Memory B cell (primary cell): ENCODE measurements at regions not wholly inside any gene's neighbourhood (a gene's known extent, or its start where the extent isn't known, plus 50 kb on each side); places are given as distances from the start of the nearest gene placed in this dataset.

Experiments
- ATAC-seq: fragments of 150-1000 bp; cut with Tn5 transposase; 2 replicates; pipeline ENCODE4 v1.10.0; 2021; ENCODE audit warnings: low read depth, mild to moderate bottlenecking, moderate library complexity
- DNase-seq, 2 donors: peaks; one replicate each; pipeline ENCODE4 v3.0.0; 2022; ENCODE audit warnings: low spot score in 2 of 2
- H3K27ac Mint-ChIP-seq: one replicate; pipeline ENCODE4 v1.8.0; 2022; ENCODE audit warnings: mild to moderate bottlenecking, moderate library complexity, mixed read lengths
- H3K27me3 Mint-ChIP-seq: one replicate; pipeline ENCODE4 v1.8.0; 2022; ENCODE audit warnings: mixed read lengths
- H3K36me3 Mint-ChIP-seq: one replicate; pipeline ENCODE4 v1.8.0; 2022; ENCODE audit warnings: mild to moderate bottlenecking, mixed read lengths
- H3K4me1 Mint-ChIP-seq: one replicate; pipeline ENCODE4 v1.8.0; 2022; ENCODE audit warnings: mixed read lengths
- H3K4me3 Mint-ChIP-seq: one replicate; pipeline ENCODE4 v1.8.0; 2022; ENCODE audit warnings: mild to moderate bottlenecking, moderate library complexity, mixed read lengths
- H3K9me3 Mint-ChIP-seq: one replicate; pipeline ENCODE4 v1.8.0; 2022; ENCODE audit warnings: mixed read lengths

GRCh38 chr5:168153263-168153875 lies 138.1 kb upstream of the WWC1 start:
- DNase-seq (no peak), ATAC-seq (no peak)
- no peaks in the 10 kb centered on the region for H3K9me3 Mint-ChIP-seq
- H3K27me3 Mint-ChIP-seq = peaks cover 2% of the 10 kb centered on the region
- H3K36me3 Mint-ChIP-seq = no peaks in the 10 kb centered on the region
- no peak overlapping the region for H3K27ac Mint-ChIP-seq
- H3K4me3 Mint-ChIP-seq = no peak overlapping the region
- H3K4me1 Mint-ChIP-seq = no peaks in the 10 kb centered on the region

- no peaks in the 10 kb centered on the region for H3K9me3 Mint-ChIP-seq
- no peak overlapping the region for H3K27ac Mint-ChIP-seq
- DNase-seq (no peak), ATAC-seq (no peak)
- H3K4me3 Mint-ChIP-seq = no peak overlapping the region
- H3K4me1 Mint-ChIP-seq = no peaks in the 10 kb centered on the region
- no peaks in the 10 kb centered on the region for H3K36me3 Mint-ChIP-seq
- peaks cover 2% of the 10 kb centered on the region for H3K27me3 Mint-ChIP-seq
Measured at GRCh38 chr5:168153876-168154270, 137.6 kb upstream of the WWC1 start.

GRCh38 chr5:168155585-168155984 lies 135.9 kb upstream of the WWC1 start:
- H3K36me3 Mint-ChIP-seq = no peaks in the 10 kb centered on the region
- no peaks in the 10 kb centered on the region for H3K9me3 Mint-ChIP-seq
- no peak overlapping the region for H3K27ac Mint-ChIP-seq
- DNase-seq (no peak), ATAC-seq (no peak)
- peaks cover 2% of the 10 kb centered on the region for H3K27me3 Mint-ChIP-seq
- no peak overlapping the region for H3K4me3 Mint-ChIP-seq
- no peaks in the 10 kb centered on the region for H3K4me1 Mint-ChIP-seq

GRCh38 chr5:168156170-168156569 lies 135.3 kb upstream of the WWC1 start:
- Mint-ChIP-seq H3K27me3 (no peaks in the 10 kb centered on the region), H3K4me1 (no peaks in the 10 kb centered on the region), H3K27ac (no peak overlapping the region), H3K36me3 (no peaks in the 10 kb centered on the region), H3K9me3 (no peaks in the 10 kb centered on the region), H3K4me3 (no peak overlapping the region)
- ATAC-seq = no peak
- DNase-seq = no peak

- no peak for ATAC-seq
- no peaks in the 10 kb centered on the region for H3K4me1 Mint-ChIP-seq
- H3K27ac Mint-ChIP-seq = no peak overlapping the region
- no peak for DNase-seq
- H3K4me3 Mint-ChIP-seq = no peak overlapping the region
- H3K36me3 Mint-ChIP-seq = no peaks in the 10 kb centered on the region
- no peaks in the 10 kb centered on the region for H3K9me3 Mint-ChIP-seq
- no peaks in the 10 kb centered on the region for H3K27me3 Mint-ChIP-seq
Measured at GRCh38 chr5:168157141-168157540, 134.3 kb upstream of the WWC1 start.

GRCh38 chr5:168159425-168159824 lies 132.0 kb upstream of the WWC1 start:
- Mint-ChIP-seq H3K4me3 (no peak overlapping the region), H3K27ac (no peak overlapping the region), H3K27me3 (no peaks in the 10 kb centered on the region), H3K4me1 (no peaks in the 10 kb centered on the region), H3K36me3 (no peaks in the 10 kb centered on the region), H3K9me3 (no peaks in the 10 kb centered on the region)
- DNase-seq (no peak), ATAC-seq (no peak)

DNA sequence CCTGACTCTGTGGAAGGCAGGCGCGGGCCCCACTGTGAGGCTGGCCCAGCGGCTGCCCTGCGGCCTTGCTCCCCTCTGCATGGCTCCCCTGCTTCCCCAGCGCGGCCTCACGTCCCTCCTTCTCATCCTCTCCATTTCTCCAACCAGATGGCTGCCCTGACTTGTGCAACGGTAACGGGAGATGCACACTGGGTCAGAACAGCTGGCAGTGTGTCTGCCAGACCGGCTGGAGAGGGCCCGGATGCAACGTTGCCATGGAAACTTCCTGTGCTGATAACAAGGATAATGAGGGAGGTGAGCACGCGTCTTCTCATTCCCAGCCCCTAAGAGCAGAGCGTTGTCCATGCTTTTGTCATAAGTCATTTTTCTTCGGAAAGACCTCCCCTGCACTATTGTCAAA lies 129.0 kb upstream of the WWC1 start:
- ATAC-seq (no peak), DNase-seq (no peak)
- H3K27ac Mint-ChIP-seq = no peak overlapping the region
- no peaks in the 10 kb centered on the region for H3K27me3 Mint-ChIP-seq
- no peaks in the 10 kb centered on the region for H3K4me1 Mint-ChIP-seq
- no peaks in the 10 kb centered on the region for H3K36me3 Mint-ChIP-seq
- no peaks in the 10 kb centered on the region for H3K9me3 Mint-ChIP-seq
- H3K4me3 Mint-ChIP-seq = no peak overlapping the region

- no peaks in the 10 kb centered on the region for H3K4me1 Mint-ChIP-seq
- H3K27me3 Mint-ChIP-seq = no peaks in the 10 kb centered on the region
- no peaks in the 10 kb centered on the region for H3K36me3 Mint-ChIP-seq
- H3K4me3 Mint-ChIP-seq = no peak overlapping the region
- no peak overlapping the region for H3K27ac Mint-ChIP-seq
- H3K9me3 Mint-ChIP-seq = no peaks in the 10 kb centered on the region
- no peak for DNase-seq
- ATAC-seq = no peak
Measured at GRCh38 chr5:168163966-168164365, 127.5 kb upstream of the WWC1 start.

DNA sequence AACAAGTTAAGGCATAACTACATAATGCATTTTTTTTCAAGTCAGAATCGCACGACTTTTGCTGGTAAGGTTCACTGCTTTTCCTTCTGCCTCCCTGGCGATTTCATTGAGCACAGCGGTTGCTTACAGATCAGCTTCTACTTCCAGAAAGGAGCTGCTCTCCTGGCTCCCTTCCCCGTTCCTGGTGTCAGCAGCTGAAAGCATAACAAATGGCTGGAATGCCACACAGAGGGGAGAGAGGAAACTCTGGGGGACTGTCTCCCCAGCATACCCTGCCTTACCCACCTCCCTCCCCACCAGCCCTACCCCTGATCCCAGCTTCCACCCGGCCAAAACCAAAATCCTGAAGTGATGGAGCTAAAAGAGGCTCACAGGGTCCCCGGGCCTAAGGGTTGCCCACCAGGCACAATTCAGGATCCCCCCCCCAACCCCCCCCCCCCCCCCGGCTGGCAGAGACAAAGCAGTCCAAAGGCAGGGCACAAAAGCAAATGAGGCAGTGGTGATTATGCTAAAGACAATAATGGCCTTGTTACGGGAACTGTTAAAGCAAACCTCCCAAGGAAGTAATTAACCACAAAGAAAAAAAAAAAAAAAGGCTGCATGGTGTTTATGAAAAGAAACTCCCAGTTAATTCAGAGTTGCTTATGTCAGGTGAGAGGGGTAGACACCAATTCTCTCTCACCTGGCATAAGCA lies 126.1 kb upstream of the WWC1 start:
- no peaks in the 10 kb centered on the region for H3K36me3 Mint-ChIP-seq
- no peaks in the 10 kb centered on the region for H3K9me3 Mint-ChIP-seq
- no peak overlapping the region for H3K27ac Mint-ChIP-seq
- no peaks in the 10 kb centered on the region for H3K27me3 Mint-ChIP-seq
- DNase-seq (no peak), ATAC-seq (no peak)
- H3K4me3 Mint-ChIP-seq = no peak overlapping the region
- no peaks in the 10 kb centered on the region for H3K4me1 Mint-ChIP-seq

- no peaks in the 10 kb centered on the region for H3K4me1 Mint-ChIP-seq
- DNase-seq (no peak), ATAC-seq (no peak)
- H3K9me3 Mint-ChIP-seq = no peaks in the 10 kb centered on the region
- H3K27ac Mint-ChIP-seq = no peak overlapping the region
- H3K36me3 Mint-ChIP-seq = no peaks in the 10 kb centered on the region
- H3K4me3 Mint-ChIP-seq = no peak overlapping the region
- no peaks in the 10 kb centered on the region for H3K27me3 Mint-ChIP-seq
Measured at GRCh38 chr5:168165977-168166376, 125.5 kb upstream of the WWC1 start.

DNA sequence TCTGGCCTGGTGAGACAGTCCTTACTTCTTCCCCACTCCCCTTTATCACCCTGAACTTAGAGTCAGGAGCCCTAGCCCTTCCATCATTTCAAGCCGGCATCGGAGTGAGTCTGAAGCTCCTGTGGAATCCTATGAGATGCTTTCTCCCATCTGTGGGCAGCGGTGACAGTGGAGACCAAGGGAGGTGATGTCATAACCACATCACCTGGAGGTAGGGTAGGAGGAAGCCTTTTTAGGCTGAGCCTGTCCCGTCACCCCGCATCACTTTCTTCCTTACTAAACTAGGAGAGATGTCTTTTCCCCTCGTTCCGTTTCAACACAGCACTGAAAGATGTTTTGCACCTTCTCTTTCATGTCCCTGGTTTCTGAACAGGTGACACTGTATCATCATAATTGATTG lies 124.1 kb upstream of the WWC1 start:
- no peaks in the 10 kb centered on the region for H3K9me3 Mint-ChIP-seq
- no peaks in the 10 kb centered on the region for H3K27me3 Mint-ChIP-seq
- ATAC-seq = no peak
- DNase-seq = no peak
- H3K36me3 Mint-ChIP-seq = no peaks in the 10 kb centered on the region
- H3K27ac Mint-ChIP-seq = no peak overlapping the region
- H3K4me3 Mint-ChIP-seq = no peak overlapping the region
- H3K4me1 Mint-ChIP-seq = no peaks in the 10 kb centered on the region

DNA sequence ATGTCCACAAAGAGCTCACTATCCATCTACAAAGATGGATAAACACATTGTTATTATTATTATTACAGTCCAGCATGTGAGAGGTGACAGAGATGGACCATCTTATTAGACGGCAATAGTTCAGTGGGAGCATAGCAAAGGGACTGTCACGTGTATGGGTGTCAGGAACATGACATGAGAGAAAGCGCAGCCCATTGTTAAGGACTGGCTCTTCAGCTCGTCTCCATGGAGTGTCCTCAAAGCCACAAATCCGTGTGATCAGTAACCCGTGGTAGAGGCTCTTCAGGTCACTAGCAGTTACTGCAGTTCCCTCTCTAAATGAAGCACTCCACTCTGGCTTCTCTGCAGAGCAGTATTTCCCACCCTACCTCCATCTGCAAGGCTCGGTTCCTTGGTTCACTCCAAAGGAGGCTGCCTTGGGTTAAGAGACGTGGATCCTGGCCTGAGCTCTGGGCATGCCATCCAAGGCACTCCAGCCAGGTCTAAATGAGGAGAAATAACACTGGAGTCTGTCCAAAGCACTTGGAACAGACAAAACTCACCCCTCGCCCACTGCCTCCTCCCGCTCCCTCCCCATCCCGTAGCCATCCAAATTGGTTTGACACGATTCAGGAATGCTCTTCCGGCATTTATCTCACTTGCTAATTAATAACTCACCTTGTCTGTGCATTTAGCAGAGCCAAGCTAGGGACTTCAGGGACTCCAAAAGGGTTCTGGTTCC lies 122.3 kb upstream of the WWC1 start:
- Mint-ChIP-seq H3K4me3 (no peak overlapping the region), H3K36me3 (no peaks in the 10 kb centered on the region), H3K9me3 (peaks cover 3% of the 10 kb centered on the region), H3K27ac (no peak overlapping the region), H3K4me1 (no peaks in the 10 kb centered on the region), H3K27me3 (no peaks in the 10 kb centered on the region)
- ATAC-seq (no peak), DNase-seq (no peak)

GRCh38 chr5:168169791-168170190 lies 121.7 kb upstream of the WWC1 start:
- H3K4me3 Mint-ChIP-seq = no peak overlapping the region
- no peaks in the 10 kb centered on the region for H3K4me1 Mint-ChIP-seq
- no peaks in the 10 kb centered on the region for H3K27me3 Mint-ChIP-seq
- peaks cover 3% of the 10 kb centered on the region for H3K9me3 Mint-ChIP-seq
- H3K27ac Mint-ChIP-seq = no peak overlapping the region
- no peak for DNase-seq
- H3K36me3 Mint-ChIP-seq = no peaks in the 10 kb centered on the region
- ATAC-seq = no peak

- H3K27me3 Mint-ChIP-seq = peaks cover 1% of the 10 kb centered on the region
- no peak overlapping the region for H3K27ac Mint-ChIP-seq
- H3K4me3 Mint-ChIP-seq = no peak overlapping the region
- DNase-seq (no peak), ATAC-seq (no peak)
- no peaks in the 10 kb centered on the region for H3K4me1 Mint-ChIP-seq
- H3K9me3 Mint-ChIP-seq = peaks cover 3% of the 10 kb centered on the region
- no peaks in the 10 kb centered on the region for H3K36me3 Mint-ChIP-seq
Measured at GRCh38 chr5:168171901-168172759, 119.3 kb upstream of the WWC1 start.
